DOHH2 (cell line): ENCODE measurements at regions not wholly inside any gene's neighbourhood (a gene's known extent, or its start where the extent isn't known, plus 50 kb on each side); places are given as distances from the start of the nearest gene placed in this dataset.

Source experiments
- H3F3A ChIP-seq: fragments of 200-600 bp; sonication (generic), shearing (Covaris generic); 2 replicates; pipeline ENCODE4 v1.6.0; 2016; ENCODE audit warnings: antibody characterized with exemption, mild to moderate bottlenecking; ENCODE audit not compliant: control insufficient read depth, insufficient read depth
- H3K27ac ChIP-seq: fragments of 200-600 bp; sonication (generic); 2 replicates; pipeline ENCODE4 v1.5.1; 2014; ENCODE audit warnings: low read depth, mild to moderate bottlenecking, low read length, moderate library complexity
- H3K27me3 ChIP-seq: fragments of 200-600 bp; sonication (generic); 2 replicates; pipeline ENCODE4 v1.6.1; 2014; ENCODE audit warnings: mild to moderate bottlenecking, low read length, mixed read lengths; ENCODE audit not compliant: control insufficient read depth
- H3K36me3 ChIP-seq: fragments of 200-600 bp; sonication (generic); 2 replicates; pipeline ENCODE4 v1.6.1; 2014; ENCODE audit warnings: mild to moderate bottlenecking, low read length, moderate library complexity, mixed read lengths; ENCODE audit not compliant: control insufficient read depth
- H3K4me1 ChIP-seq: fragments of 200-600 bp; sonication (generic); 2 replicates; pipeline ENCODE4 v1.6.1; 2014; ENCODE audit warnings: mild to moderate bottlenecking, low read length, mixed read lengths; ENCODE audit not compliant: control insufficient read depth
- H3K4me2 ChIP-seq: fragments of 200-600 bp; sonication (generic); 2 replicates; pipeline ENCODE4 v1.6.0; 2014; ENCODE audit warnings: mild to moderate bottlenecking, low read length, moderate library complexity
- H3K4me3 ChIP-seq: fragments of 200-600 bp; sonication (generic); 2 replicates; pipeline ENCODE4 v1.5.1; 2014; ENCODE audit warnings: mild to moderate bottlenecking, low read length, mixed read lengths
- H3K79me2 ChIP-seq: fragments of 200-600 bp; sonication (generic); 2 replicates; pipeline ENCODE4 v1.6.1; 2014; ENCODE audit warnings: mild to moderate bottlenecking, low read length, mixed read lengths; ENCODE audit not compliant: control insufficient read depth
- H3K9me2 ChIP-seq: fragments of 200-600 bp; sonication (generic); replicated peaks from 2 replicates; pipeline ENCODE4 v1.6.1; 2014; ENCODE audit warnings: mild to moderate bottlenecking, low read length, mixed read lengths; ENCODE audit not compliant: control insufficient read depth
- H3K9me3 ChIP-seq: fragments of 200-600 bp; sonication (generic); 2 replicates; pipeline ENCODE4 v1.6.1; 2014; ENCODE audit warnings: antibody characterized with exemption, low read length, mixed read lengths; ENCODE audit not compliant: control insufficient read depth, insufficient read depth
- H4K20me1 ChIP-seq: fragments of 200-600 bp; sonication (generic); 2 replicates; pipeline ENCODE4 v1.6.0; 2014; ENCODE audit warnings: low read depth, mild to moderate bottlenecking, antibody characterized with exemption, low read length, moderate library complexity; ENCODE audit not compliant: control insufficient read depth, insufficient read depth
- CTCF ChIP-seq: fragments of 200-600 bp; sonication (generic); IDR thresholded peaks from one replicate; pipeline ENCODE4 v1.5.1; 2014; ENCODE audit warnings: antibody characterized with exemption, mild to moderate bottlenecking, low read depth, low read length; ENCODE audit not compliant: poor library complexity, severe bottlenecking
- EZH2phosphoT487 ChIP-seq: fragments of 200-600 bp; sonication (generic); IDR thresholded peaks from 2 replicates; pipeline ENCODE4 v1.6.1; 2017; ENCODE audit warnings: borderline replicate concordance, mild to moderate bottlenecking, antibody characterized with exemption, low read length, moderate library complexity, mixed read lengths

GRCh38 chr6:125365230-125365629, 63.5 kb upstream of the HDDC2 start:
- Histone ChIP-seq H3K9me2 (no peaks in the 10 kb centered on the region), H3K4me2 (no peak overlapping the region), H3K9me3 (no peaks in the 10 kb centered on the region), H3F3A (no peaks in the 10 kb centered on the region), H3K4me3 (no peak overlapping the region), H3K36me3 (no peaks in the 10 kb centered on the region), H3K79me2 (no peaks in the 10 kb centered on the region), H4K20me1 (no peaks in the 10 kb centered on the region), H3K27me3 (peaks cover 2% of the 10 kb centered on the region), H3K4me1 (no peaks in the 10 kb centered on the region), H3K27ac (no peak overlapping the region)
- TF ChIP-seq CTCF = no peak
- TF ChIP-seq EZH2phosphoT487 = no peak

- Histone ChIP-seq H3F3A (no peaks in the 10 kb centered on the region), H3K4me1 (no peaks in the 10 kb centered on the region), H3K27ac (no peak overlapping the region), H3K9me3 (no peaks in the 10 kb centered on the region), H3K4me2 (no peak overlapping the region), H3K79me2 (no peaks in the 10 kb centered on the region), H3K4me3 (no peak overlapping the region), H3K9me2 (no peaks in the 10 kb centered on the region), H3K36me3 (no peaks in the 10 kb centered on the region), H3K27me3 (peaks cover 2% of the 10 kb centered on the region), H4K20me1 (no peaks in the 10 kb centered on the region)
- TF ChIP-seq CTCF (no peak), EZH2phosphoT487 (no peak)
Measured at GRCh38 chr6:125367036-125367782, 65.4 kb upstream of the HDDC2 start.

GRCh38 chr6:125370343-125370742, 68.6 kb upstream of the HDDC2 start:
- no peak for TF ChIP-seq EZH2phosphoT487
- no peak for TF ChIP-seq CTCF
- Histone ChIP-seq H3K79me2 (no peaks in the 10 kb centered on the region), H3F3A (no peaks in the 10 kb centered on the region), H4K20me1 (no peaks in the 10 kb centered on the region), H3K4me3 (no peak overlapping the region), H3K4me1 (no peaks in the 10 kb centered on the region), H3K9me3 (no peaks in the 10 kb centered on the region), H3K27ac (no peak overlapping the region), H3K36me3 (no peaks in the 10 kb centered on the region), H3K27me3 (peaks cover 5% of the 10 kb centered on the region; the same call in 1 of the 2 replicates), H3K9me2 (no peaks in the 10 kb centered on the region), H3K4me2 (no peak overlapping the region)

- Histone ChIP-seq H3K36me3 (no peaks in the 10 kb centered on the region), H3K4me3 (no peak overlapping the region), H3K4me2 (no peak overlapping the region), H3K27me3 (peaks cover 15% of the 10 kb centered on the region), H4K20me1 (no peaks in the 10 kb centered on the region), H3K27ac (no peak overlapping the region), H3F3A (no peaks in the 10 kb centered on the region), H3K9me2 (no peaks in the 10 kb centered on the region), H3K4me1 (no peaks in the 10 kb centered on the region), H3K9me3 (no peaks in the 10 kb centered on the region), H3K79me2 (no peaks in the 10 kb centered on the region)
- TF ChIP-seq CTCF (no peak), EZH2phosphoT487 (no peak)
Measured at GRCh38 chr6:125375013-125375412, 73.2 kb upstream of the HDDC2 start.
